Neural progenitor cell (in vitro differentiated cells): ENCODE measurements at regions not wholly inside any gene's neighbourhood (a gene's known extent, or its start where the extent isn't known, plus 50 kb on each side); places are given as distances from the start of the nearest gene placed in this dataset.
"Not testable (repeated sequence)": the region's sequence is repeated elsewhere in the genome, so short reads cannot be mapped to it uniquely, and the experiment has no call there.

Experiments used
- EZH2phosphoT487 ChIP-seq: fragments of 200-600 bp; sonication (generic); IDR thresholded peaks from 2 replicates; pipeline ENCODE4 v1.6.1; 2017; ENCODE audit warnings: antibody characterized with exemption
- TF ChIP-seq, protein P1 (sequence below): fragments of 200-600 bp; sonication (generic); IDR thresholded peaks from 2 replicates; pipeline ENCODE4 v1.5.1; 2017; ENCODE audit warnings: antibody characterized with exemption, mild to moderate bottlenecking

GRCh38 chr9:39604089-39604488 lies 248.6 kb downstream of the SPATA31A1 start:
- not testable (repeated sequence) for TF ChIP-seq EZH2phosphoT487
- TF ChIP-seq, protein P1, sequence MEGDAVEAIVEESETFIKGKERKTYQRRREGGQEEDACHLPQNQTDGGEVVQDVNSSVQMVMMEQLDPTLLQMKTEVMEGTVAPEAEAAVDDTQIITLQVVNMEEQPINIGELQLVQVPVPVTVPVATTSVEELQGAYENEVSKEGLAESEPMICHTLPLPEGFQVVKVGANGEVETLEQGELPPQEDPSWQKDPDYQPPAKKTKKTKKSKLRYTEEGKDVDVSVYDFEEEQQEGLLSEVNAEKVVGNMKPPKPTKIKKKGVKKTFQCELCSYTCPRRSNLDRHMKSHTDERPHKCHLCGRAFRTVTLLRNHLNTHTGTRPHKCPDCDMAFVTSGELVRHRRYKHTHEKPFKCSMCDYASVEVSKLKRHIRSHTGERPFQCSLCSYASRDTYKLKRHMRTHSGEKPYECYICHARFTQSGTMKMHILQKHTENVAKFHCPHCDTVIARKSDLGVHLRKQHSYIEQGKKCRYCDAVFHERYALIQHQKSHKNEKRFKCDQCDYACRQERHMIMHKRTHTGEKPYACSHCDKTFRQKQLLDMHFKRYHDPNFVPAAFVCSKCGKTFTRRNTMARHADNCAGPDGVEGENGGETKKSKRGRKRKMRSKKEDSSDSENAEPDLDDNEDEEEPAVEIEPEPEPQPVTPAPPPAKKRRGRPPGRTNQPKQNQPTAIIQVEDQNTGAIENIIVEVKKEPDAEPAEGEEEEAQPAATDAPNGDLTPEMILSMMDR = not testable (repeated sequence)
